ENCODE measurements at regions not wholly inside any gene's neighbourhood (a gene's known extent, or its start where the extent isn't known, plus 50 kb on each side); places are given as distances from the start of the nearest gene placed in this dataset.
A peak's percentile ranks its signal among the peaks of the same experiment; 100 is the strongest.

GRCh38 chr9:129559506-129559881 lies 61.4 kb downstream of the C9orf50 start:
- POLR2A ChIA-PET, result interaction anchor here (0.9 to 1.3 kb wide), 4 partner anchors 9 to 382 kb away, joined by 3 to 4 read pairs (median 3); partner anchors contain the start of gene IER5L

More at GRCh38 chr9:129559506-129559881, 61.4 kb downstream of the C9orf50 start:
- no peak for TF ChIP-seq FOXM1 (IDR thresholded peaks at IDR 0.05; ENCODE audit: low read depth)
- no peak for TF ChIP-seq ZBTB33 (IDR thresholded peaks at IDR 0.05; ENCODE audit: borderline replicate concordance, low read depth)
- no peak for TF ChIP-seq REST (IDR thresholded peaks at IDR 0.05; ENCODE audit: low read depth, low read length)
- TF ChIP-seq MEF2A (IDR thresholded peaks at IDR 0.05; ENCODE audit: borderline replicate concordance, low read depth), result no peak
- TF ChIP-seq EZH2phosphoT487 (IDR thresholded peaks at IDR 0.05; ENCODE audit: borderline replicate concordance, low read depth), result no peak
- no peak for TF ChIP-seq CTCF (IDR thresholded peaks at IDR 0.05)
- TF ChIP-seq GATA2 (CRISPR knock-in tag; IDR thresholded peaks at IDR 0.05), result no peak
- no peak for TF ChIP-seq TEAD4 (IDR thresholded peaks at IDR 0.05; ENCODE audit: borderline replicate concordance, insufficient read depth)
- TF ChIP-seq ELF1 (IDR thresholded peaks at IDR 0.05), result no peak
- TF ChIP-seq FOXJ3 (CRISPR knock-in tag; IDR thresholded peaks at IDR 0.05), result no peak
- no peak for TF ChIP-seq JUND (IDR thresholded peaks at IDR 0.05)
- TF ChIP-seq TAF1 (IDR thresholded peaks at IDR 0.05; ENCODE audit: borderline replicate concordance, low read depth, low read length), result no peak
- TF ChIP-seq FOSL2 (IDR thresholded peaks at IDR 0.05; ENCODE audit: borderline replicate concordance, low read depth), result no peak
- no peak for TF ChIP-seq YY1 (IDR thresholded peaks at IDR 0.05; ENCODE audit: low read depth)
- no peak for TF ChIP-seq USF1 (IDR thresholded peaks at IDR 0.05; ENCODE audit: borderline replicate concordance, low read depth)
- TF ChIP-seq MXI1 (IDR thresholded peaks at IDR 0.05; ENCODE audit: low read depth, low read length), result no peak
- TF ChIP-seq USF2 (IDR thresholded peaks at IDR 0.05; ENCODE audit: borderline replicate concordance, low read depth, low read length), result no peak
- TF ChIP-seq TCF12 (IDR thresholded peaks at IDR 0.05), result no peak
- no peak for TF ChIP-seq PBX3 (IDR thresholded peaks at IDR 0.05)
- no peak for TF ChIP-seq MAX (IDR thresholded peaks at IDR 0.05; ENCODE audit: low read depth)
- H4K20me1 ChIP-seq (ENCODE audit: insufficient read depth), result no peaks in the 10 kb centered on the region
- H3K36me3 ChIP-seq (replicated peaks in 1 of 2; ENCODE audit: control insufficient read depth in 1 of 2, insufficient read depth in 2 of 2, low read length in 1 of 2), result no peaks in the 10 kb centered on the region
- no peaks in the 10 kb centered on the region for H3K79me2 ChIP-seq (ENCODE audit: insufficient read depth)
- no peak for DNase-seq
- H3K9ac ChIP-seq, result no peak overlapping the region
- CTCF ChIA-PET, result interaction anchor here (0.8 to 1.6 kb wide), 7 partner anchors 11 to 421 kb away, joined by 3 to 8 read pairs (median 3); no protein-coding TSS in a partner anchor
- H3K27me3 ChIP-seq (ENCODE audit: insufficient read depth), result no peaks in the 10 kb centered on the region
- no peaks in the 10 kb centered on the region for H3F3A ChIP-seq (replicated peaks; ENCODE audit: insufficient read depth)
- no peak overlapping the region for H2AFZ ChIP-seq (ENCODE audit: low read depth)
- no peaks in the 10 kb centered on the region for H3K9me2 ChIP-seq
- no peak overlapping the region for H3K4me3 ChIP-seq (ENCODE audit: low read depth in 2 of 2, low read length in 1 of 2)
- WGBS (ENCODE audit: low lambda C conversion rate), result 95% methylated on average over 4 of the region's 4 CpGs
- no peak overlapping the region for H3K4me2 ChIP-seq
- no peaks in the 10 kb centered on the region for H3K9me3 ChIP-seq
- peaks cover 19 to 38% of the 10 kb centered on the region in 2 experiments for H3K4me1 ChIP-seq (ENCODE audit: control insufficient read depth in 1 of 2, insufficient read depth in 2 of 2, low read depth in 1 of 2, low read length in 1 of 2)
- H3K27ac ChIP-seq (ENCODE audit: low read depth in 2 of 2, low read length in 1 of 2), result peak overlapping the region in 1 of 2 experiments; percentile 84; a peak in 2 of 4 replicates
